ENCODE measurements at regions not wholly inside any gene's neighbourhood (a gene's known extent, or its start where the extent isn't known, plus 50 kb on each side); places are given as distances from the start of the nearest gene placed in this dataset.

DNA sequence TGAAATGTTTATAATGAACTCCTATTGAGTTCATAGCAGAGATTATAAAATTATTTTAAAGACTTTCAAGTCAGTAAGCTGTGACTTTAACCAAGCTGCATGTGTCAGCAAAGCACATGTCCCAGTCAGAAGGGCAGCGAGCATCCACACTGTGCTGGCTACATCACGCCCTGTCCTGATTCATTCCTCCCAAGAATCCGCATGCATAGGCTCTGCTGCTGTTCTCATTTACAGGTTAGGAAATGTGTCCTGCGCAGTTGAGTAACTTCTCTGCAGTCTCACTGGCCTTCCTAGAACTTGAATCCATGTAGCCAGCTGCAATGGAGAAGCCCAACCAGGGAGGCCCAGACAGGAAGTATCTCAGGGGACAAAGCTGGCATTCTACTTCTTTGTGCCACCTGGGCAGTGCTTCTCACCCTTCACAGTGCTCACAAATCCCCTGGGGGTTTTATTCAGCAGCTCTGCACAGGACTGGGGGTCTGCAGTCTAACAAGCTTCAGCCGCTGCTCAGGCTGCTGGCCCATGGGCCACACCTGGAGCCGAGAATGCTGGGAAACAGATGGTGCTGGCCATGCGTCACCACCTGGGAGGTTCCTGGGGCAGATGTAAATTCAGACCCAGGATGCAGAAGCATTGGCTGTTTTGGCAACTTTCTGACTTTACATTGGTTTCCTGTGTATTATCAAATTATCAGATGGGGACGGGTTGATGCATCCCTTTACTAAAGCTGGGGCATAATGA lies 192.8 kb upstream of the GDF10 start:
- TF ChIP-seq ZNF274 (IDR thresholded peaks at IDR 0.05; ENCODE audit: low read depth, low read length) = no peak
- TF ChIP-seq SUZ12 (IDR thresholded peaks at IDR 0.05; ENCODE audit: extremely low read depth, insufficient read depth, insufficient read length) = no peak

All from NT2/D1 (cell line).